ENCODE measurements at regions not wholly inside any gene's neighbourhood (a gene's known extent, or its start where the extent isn't known, plus 50 kb on each side); places are given as distances from the start of the nearest gene placed in this dataset.
A peak's percentile ranks its signal among the peaks of the same experiment; 100 is the strongest.

DNA sequence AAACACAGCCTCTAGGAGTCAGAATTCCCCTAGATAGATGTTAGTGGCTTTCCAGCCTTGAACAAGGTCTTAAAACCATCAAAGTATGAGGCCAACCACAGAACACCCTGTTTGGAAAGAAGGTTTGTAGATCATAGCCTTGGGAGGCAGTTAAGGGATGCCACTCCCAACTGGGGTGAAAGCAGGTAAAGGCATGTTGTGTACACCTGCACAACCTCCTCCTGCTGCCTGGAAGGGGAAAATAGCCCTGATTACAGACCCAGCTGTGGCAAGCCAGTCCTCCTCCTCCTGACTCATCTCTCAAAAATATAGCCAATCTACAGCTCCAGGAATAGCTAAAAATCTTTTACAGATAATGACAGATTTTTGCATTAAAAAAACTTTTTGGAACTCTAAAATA is 108.1 kb downstream of the RBM43 start:
- DNase-seq, result no peak

DNA sequence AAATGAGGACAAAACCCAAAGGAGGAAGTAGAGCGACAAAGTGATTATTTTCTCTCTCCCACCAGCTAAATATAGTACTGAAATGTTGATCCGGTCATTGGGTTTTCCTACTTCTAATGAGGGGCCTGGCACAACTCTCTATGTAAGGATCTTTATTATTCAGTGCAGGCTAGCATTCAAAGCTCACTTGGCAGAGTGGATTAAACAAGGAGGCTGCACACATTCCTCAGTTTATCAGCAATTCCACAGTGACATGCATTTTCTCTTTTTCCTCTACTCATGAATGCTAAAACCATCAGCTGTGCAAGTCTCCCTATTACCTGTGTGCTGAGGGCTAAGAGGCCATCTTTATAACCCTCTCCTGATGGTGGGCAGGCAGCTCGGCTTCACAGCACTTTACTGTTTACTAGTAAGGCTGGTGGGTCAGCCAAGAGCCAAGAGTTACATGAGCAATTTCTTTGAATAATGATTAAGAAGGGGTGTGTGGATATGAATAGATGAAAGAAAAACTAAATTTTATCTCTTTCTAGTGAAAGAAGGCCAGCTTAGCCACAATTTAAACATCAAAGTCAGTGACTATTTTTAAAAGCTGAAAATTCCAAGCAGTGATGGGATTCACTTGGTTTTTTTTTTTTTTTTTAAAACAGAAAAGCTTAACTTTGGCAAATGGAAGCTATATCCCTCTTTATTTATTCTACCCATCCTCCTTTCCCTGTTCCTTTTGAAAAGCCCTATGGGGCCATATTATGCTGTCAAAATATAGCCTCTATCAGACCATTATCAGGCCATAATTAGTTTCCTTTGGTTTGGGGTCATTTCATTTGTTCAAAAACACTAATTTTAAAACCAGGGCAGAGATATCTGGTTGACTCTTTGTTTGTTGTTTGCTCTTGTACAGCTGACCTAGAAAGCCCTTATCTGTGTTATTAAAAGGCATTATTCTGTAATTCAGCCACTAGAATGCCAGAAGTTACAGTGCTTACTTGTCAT is 111.0 kb downstream of the RBM43 start:
- no peak for DNase-seq

DNA sequence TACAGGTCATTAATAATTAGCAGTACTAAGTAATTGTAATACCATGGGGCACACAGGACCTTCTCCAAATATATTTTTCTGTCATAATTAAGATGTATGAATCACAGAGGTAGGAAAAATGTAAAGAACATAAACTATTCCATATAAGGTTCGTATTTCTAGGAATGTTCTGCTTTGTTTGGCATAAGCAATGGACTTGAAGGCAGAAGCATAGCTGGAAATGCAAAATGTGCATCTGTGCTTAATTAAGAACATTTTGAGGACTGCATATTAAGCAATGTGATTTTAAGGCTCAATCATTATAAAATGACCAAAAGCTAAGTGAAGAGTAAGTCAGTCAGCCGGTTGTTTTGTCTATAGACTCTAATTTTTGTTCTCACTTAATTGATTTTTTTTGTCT is 123.2 kb downstream of the RBM43 start:
- DNase-seq, result no peak

DNA sequence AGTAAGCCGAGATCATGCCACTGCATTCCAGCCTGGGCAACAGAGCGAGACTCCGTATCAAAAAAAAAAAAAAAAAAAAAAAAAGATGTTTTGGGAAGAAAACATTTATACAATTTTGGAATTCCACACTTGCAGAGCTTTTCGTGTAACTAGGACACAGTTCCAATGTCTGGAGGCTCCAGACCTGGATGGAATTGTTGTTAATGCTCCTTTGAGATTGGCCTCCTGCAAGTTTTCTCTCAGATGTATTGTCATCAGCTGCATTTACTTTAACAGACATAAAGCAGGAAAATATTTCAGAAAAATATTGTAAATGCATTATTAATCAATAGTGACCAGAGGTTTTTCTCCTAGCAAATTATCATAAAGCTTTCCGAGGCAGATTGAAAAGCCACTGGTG is 124.1 kb downstream of the RBM43 start:
- DNase-seq, result no peak

DNA sequence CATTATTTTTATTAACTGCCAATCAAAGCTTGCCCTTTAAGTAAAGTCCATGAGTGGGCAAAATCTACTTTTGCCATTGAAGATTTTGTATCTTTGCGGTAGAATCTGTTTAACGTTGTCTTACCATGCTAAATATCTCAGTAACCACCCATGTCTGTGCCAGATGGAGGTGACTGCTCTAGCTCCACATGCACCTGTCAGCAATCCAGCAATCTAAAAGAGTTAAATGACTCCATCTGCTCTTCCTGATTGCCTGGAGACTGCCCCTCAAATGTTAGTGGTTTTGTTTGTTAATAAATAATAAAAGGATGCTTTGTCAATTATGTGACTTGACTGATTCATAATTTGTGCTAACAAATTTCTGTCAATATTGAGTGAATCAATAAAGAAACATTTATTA is 141.7 kb downstream of the RBM43 start:
- DNase-seq, result no peak

DNA sequence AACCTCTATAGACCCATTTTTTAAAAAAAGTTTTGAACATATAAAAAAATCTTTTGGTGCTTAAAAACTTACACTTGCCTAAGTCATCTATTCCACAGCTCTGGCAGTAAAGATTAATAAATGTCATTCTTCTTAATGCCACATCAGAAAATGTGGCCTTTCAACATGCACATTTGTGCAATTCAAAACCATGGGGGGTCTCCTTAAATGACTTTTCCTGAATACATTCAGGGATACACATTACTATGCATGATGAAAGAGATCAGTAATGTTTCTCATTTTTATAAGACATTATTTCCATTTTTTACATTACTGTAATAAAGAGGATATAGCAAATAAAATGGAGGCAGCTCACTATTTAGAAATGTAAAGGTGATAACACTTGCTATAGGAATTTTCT is 142.3 kb downstream of the RBM43 start:
- DNase-seq, result no peak

DNA sequence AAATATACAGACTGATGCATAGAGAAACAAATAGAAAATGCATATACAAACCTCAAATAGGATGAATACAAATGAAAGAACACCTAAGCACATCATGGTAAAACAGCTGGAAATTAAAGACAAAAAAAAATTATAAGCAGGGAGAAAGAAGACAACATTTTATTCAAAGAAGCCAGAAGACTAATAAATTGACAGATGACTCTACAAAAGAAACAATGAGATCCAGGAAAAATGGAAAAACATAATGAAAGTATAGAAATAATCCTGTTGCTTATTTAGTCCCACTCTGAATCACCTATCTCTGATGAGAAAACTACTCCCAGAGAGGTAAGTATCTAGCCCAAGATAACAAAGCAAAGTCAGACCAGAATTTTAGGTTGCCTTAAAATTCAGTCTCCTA is 143.4 kb downstream of the RBM43 start:
- DNase-seq, result no peak

DNA sequence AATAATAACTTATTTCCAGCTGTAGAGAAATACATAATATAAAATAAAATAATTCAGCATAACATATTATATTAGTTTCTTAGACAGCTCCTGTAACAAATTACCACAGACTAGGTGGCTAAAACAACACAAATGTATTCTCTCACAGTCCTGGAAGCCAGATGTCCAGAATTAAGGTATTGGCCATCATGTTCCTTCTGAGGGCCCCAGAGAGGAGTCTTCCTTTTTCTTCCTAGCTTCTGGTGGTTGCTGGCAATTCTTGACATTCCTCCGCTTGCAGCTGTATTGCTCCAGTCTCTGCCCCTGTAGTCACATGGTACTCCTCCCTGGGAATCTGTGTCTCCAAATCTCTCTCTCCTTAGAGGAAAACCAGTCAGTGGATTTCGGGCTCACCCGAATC is 146.8 kb downstream of the RBM43 start:
- DNase-seq, result peak; percentile 32

DNA sequence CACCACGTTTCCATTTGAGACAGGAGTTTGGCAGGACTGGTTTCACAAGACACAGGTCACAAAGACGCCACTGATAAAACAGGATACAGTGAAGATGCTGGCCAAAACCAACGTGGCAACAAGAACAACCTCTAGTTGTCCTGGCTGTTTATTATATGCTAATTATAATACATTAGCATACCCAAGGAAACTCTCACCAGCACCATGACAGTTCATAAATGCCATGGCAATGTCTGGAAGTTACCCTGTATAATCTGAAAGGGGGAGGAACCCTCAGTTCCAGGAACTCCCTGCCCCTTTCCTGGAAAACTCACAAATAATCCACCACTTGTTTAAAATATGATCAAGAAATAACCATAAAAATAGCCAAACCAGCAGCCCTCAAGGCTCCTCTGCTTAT is 148.3 kb downstream of the RBM43 start:
- no peak for DNase-seq

DNA sequence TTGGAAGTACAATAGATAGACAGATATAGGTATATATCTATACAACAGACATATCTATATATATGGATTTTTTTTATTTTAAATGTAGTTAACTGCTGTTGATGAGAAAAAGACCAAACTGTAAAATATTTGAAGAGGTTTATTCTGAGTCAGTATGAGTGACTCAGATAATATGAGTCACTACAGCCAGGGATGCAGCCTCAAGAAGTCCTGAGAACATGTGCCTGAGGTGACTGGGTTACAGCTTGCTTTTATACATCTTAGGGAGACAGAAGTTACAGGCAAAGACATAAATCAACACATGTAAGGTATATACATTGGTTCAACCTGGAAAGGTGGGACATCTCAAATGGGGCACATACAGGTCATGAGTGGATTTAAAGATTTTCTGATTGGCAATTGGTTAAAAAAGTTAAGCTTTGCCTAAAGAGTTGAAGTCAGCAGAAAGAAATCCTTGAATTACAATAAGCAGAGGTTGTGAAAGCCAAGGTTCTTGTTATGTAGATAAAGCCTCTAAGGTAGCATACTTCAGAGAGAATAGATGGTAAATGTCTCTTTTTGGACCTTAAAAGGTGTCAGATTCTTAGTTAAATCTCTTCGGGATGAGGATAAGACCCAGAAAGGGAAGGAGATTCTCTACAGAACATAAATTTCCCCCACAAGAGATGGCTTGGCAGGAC is 149.9 kb downstream of the RBM43 start:
- no peak for DNase-seq

DNA sequence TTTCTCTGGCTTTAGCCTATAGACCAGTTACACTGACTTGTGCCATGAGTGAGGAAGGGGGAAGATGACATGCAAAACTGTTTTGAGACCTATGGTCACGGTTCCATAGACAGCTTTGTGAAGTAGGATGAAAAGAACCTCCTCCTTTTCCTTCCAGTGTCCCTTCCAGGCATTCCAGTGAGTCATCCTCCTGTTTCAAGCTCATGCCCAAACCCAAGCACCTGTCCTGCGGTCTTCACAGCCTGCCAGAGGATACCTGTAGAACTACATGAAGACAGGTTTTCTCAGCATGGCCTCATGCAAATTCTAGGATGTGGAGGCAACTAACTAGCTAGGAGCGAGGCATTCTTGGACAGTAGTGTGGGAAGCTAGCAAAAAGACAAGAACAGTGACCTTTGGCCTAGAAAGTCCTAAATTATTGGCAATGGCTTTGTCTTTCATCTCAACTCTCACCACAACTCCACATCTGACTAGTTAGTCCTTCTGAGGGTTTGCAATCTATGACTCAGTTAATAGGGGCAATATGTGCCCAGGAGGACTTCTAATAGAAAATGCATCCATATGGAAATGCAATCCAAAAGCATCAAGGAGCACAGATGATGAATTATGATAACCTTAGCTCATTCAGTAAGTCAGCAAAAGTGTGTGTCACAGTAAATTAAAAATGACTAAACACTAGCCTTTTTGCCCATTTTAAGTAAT is 154.7 kb downstream of the RBM43 start:
- DNase-seq, result no peak

DNA sequence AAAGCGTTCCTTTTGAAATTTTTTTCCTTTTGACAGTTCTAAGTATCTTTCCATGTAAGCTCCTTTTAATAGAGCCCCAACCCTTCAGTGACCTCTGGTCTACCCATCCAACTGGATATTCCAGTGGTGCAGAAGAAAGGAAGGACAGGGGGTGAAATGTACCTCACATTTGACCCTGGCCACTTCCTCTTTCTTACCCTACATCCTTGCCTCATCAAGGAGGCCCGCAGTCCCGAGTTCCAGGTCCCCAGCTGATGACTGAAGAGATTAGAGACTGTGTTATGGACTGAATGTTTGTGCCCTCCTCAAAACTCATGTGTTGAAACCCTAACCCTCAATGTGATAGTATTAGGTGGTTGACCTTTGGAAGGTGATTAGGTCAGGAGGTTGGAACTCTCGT is 158.1 kb downstream of the RBM43 start:
- no peak for DNase-seq

DNA sequence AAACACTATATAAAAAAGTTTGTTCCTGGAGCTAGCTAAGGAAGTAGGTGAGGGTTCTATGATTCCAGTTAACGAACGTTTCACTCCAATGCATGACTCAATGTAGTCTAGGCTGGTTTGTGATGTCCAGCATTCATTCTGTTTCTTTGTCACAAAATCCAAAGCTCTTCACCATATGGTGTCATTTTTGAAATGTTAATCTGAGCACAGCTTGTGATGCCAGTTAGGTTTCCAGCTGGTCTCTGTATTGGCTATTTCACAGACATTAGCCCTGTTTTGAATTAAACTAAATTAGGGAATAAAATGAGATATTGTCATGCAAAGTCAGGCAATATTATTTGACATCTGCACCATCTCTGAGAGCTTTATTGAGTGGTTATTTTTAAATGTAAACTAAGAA is 159.4 kb downstream of the RBM43 start:
- DNase-seq, result no peak

DNA sequence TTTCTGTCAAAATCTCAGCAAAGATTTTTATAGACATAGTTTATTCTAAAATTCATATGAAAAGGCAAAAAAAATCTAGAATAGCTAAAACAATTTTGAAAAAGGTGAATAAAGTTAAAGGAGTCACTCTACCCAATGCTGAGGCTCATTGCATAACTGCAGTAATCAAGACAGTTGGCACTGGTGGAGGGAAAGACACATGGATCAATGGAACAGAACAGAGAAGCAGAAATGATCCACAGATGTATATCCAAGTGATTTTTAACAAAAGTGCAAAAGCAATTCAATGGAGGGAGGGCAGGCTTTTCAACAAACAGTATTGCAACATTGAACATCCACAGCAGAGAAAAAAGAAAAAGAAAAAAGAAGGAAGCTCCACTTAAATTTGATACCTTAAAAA is 162.8 kb downstream of the RBM43 start:
- no peak for DNase-seq

DNA sequence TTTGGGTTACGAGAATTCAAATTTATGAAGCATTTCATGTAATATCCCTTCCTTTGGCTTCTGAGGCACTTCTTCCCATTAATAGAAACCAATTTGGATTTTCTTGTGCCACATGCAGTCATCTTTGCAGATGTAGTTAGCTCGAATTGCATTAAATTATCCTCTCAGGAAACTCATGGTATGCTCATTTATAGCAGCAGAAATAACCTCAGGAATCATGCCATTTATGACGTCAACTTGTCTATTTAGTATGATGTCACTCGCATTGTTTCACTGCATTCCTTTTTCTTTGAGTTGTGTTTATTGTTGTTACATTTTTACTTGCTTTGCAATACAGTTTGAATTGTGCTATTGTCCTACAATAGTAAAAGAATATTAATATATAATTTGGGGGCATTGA is 163.8 kb downstream of the RBM43 start:
- DNase-seq, result no peak

DNA sequence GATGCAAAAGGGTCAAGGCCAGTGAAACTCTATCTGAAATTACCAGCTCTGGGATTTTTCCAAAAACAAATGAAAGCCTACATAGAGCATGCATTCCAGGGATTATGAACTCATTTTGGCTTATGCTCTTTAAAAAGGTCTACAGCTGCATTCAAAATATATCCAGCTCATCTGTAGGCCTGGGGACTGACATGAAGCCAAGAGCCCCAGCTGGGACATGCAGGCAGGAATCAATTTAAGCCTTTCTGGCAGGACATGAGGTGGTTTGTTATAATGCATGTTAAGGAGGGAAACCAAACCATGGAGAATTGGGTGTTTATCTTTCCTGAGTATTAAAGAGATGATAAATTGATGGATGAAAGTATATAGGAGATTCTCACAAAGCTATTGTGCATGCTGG is 164.5 kb downstream of the RBM43 start:
- peak; percentile 91 for DNase-seq

DNA sequence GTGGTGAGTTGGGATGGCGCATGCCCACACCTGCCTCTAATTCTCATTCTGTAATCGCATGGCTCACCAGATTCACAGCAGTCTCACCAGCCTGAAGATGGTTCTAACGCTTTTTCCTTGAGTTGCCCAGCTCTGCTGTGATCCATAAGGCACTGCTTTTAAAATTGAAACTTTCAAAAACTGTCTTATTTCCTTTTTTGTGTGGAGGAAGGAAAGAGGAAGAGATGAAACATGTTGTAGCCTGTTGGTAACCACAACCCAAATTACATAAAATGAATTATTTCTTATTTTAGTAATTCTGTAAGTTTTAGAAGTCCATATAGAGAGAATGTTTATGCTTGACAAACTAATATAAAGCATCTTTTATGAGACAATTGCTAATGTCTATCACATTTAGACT is 165.4 kb downstream of the RBM43 start:
- no peak for DNase-seq

DNA sequence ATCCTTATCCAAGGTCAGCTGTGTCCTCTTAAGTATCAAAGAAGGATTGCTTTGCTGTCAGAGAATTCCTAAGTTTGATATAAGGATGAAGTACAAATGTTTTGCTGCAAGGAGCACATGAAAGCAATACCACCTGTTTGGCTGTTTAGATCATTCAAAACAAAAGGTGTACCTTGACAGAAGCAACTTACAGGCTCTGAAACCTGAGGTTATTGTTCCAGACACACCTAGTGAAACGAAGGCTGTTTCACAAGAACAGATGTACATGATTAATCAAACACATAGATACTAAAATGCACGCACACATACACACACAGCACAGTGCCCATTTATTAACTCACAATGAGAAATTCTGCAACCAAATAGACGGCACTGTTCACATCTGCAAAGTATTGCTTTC is 166.2 kb downstream of the RBM43 start:
- no peak for DNase-seq

DNA sequence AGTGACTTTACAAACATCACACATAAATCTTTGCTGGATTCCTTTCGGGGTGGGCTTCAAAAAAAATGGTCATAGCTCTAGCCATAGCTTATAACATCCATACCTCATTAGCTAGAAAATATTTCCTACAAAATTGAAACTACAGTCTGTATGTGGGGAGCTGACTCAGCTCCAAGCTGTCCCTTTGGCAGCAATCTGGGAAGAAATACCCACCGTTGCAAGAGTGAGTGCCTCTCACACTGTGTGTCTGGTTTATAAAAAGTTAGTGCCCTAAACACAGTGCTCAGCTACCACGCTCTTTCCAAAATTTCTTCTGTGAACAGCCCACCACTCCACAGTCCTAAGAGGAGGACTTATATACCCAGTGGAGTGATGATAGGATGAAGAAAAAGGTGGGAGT is 170.1 kb downstream of the RBM43 start:
- DNase-seq, result peak; percentile 22

DNA sequence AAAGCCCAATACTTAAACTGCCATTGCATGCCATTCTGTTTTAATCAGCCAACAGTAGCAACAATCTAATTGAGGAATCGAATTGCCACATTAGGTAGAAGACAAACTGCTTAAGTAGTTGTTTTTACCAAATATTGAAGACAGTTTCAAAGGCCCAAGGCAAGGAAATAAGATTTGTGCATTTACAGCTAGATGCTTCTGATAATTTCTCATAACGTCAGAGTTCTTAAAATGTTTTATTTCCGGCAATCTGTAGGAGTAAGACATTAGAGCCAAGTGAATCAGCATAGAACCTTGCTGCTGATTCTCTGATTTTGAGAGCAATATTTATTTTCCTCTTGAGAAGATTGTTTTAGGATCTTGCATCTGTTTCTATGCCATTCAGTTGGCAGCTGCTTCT is 174.3 kb downstream of the RBM43 start:
- no peak for DNase-seq

DNA sequence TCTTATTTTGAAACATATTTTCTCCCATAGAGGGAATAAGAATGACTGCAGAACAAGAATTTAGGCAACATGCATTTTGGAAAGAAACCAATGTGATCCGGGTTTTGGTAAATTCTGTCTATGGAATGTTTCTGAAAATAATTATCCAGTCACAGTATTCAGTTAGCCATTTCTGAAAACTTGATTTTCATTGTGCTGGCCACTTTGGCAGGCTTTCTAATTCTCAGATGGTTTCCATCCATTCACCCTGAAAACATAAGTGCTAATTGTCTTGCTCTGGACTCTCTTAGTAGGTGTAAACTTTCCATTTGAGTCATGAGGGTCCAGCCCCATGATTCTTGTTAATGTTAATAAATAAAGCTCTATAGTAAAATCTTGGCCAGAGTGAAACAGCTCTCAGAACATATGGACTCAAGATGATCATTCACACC is 176.5 kb downstream of the RBM43 start:
- DNase-seq, result peak; percentile 44

DNA sequence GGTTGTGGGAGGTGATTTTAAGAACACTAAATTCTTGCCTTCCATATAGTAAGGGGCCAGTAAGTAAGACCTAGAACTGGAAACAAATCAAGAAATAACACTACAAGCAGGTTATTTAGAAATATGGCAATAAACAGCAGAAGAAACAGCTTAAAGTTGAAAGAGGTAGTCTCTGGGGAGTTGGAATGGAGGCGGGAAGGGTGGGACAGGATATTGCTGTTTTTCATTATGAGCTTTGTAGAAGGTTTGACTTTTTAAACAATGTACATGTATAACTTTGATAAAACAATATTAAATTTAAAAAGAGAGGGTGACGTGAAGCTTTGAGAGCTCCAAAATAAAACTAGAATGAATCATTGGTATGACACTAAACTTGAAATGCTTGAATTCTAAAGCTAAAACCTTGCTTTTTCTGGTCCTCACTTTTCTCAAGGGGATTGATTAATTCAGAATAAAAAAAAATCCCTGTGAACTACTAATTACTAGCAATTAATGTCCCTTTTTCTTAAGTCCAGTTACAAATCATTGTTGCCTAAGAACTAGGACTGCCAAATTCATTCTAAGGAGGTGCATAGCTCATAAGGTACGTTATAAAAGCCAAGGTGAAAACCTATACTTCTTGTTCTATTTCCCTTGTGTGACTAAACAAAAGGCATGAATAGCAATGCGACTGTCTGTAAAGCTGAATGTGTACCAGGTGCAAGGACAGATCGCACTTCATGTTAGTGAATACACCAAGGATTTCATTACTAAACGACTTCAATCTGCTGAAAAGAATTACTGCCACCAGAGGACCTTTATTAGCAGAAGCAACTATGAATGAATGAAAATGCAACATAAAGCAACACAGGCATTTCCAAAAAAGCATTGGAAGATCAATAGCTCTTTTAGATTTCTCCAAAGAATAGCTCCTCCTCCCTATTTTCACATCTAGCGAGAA is 177.5 kb downstream of the RBM43 start:
- no peak for DNase-seq

DNA sequence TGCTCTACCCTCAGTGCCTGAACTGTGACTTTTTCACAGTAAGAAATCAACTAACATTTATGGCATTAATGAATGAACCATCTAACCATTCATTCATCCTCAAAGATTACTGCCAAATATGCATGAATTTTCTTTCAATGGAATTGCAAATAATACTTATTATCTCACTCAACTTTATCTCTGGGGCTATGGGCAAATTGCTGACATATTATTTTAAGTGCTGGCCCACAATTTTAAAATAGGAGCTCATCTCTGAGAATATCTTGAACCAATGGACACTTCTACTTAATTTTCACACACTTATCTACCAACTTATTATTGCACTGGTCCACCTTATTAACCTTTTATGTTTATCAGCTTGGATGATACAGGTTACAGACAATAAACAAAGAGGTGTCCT is 182.8 kb downstream of the RBM43 start:
- DNase-seq, result no peak

Measured in right hindlimb (tissue), 1 donor.